ENCODE measurements at regions not wholly inside any gene's neighbourhood (a gene's known extent, or its start where the extent isn't known, plus 50 kb on each side); places are given as distances from the start of the nearest gene placed in this dataset.

- Histone ChIP-seq H3K4me1 (no peaks in the 10 kb centered on the region), H3K4me3 (no peak overlapping the region), H3K27ac (no peak overlapping the region), H3K27me3 (no peaks in the 10 kb centered on the region), H3K36me3 (replicated peaks in 1 of 2; ENCODE audit: insufficient read depth in 1 of 2, low read depth in 2 of 2) (no peaks in the 10 kb centered on the region), H3K9me3 (no peaks in the 10 kb centered on the region)
- intact Hi-C loops (cut with DNase I) = no loop called here
- WGBS, 2 donors = 62 to 68% methylated on average over 10 of the region's 10 CpGs
- ATAC-seq (no peak), DNase-seq (no peak)
- TF ChIP-seq CTCF (IDR thresholded peaks at IDR 0.05) (no peak), POLR2A (IDR thresholded peaks at IDR 0.05) (no peak)
Measured at GRCh38 chr10:21327289-21327993, 198.0 kb downstream of the SKIDA1 start.

GRCh38 chr10:21326594-21327288 is 198.7 kb downstream of the SKIDA1 start:
- intact Hi-C loops (cut with DNase I) = no loop called here
- no peak for ATAC-seq
- DNase-seq = no peak
- Histone ChIP-seq H3K4me3 (no peak overlapping the region), H3K4me1 (no peaks in the 10 kb centered on the region), H3K27ac (no peak overlapping the region), H3K36me3 (replicated peaks in 1 of 2; ENCODE audit: insufficient read depth in 1 of 2, low read depth in 2 of 2) (no peaks in the 10 kb centered on the region), H3K9me3 (no peaks in the 10 kb centered on the region), H3K27me3 (no peaks in the 10 kb centered on the region)
- TF ChIP-seq POLR2A (IDR thresholded peaks at IDR 0.05) (no peak), CTCF (IDR thresholded peaks at IDR 0.05) (no peak)
- WGBS, 2 donors = 77% methylated on average over 5 of the region's 5 CpGs

- TF ChIP-seq CTCF (IDR thresholded peaks at IDR 0.05) (no peak), POLR2A (IDR thresholded peaks at IDR 0.05) (no peak)
- peaks cover 22% of the 10 kb centered on the region for H3K4me1 ChIP-seq
- H3K27me3 ChIP-seq = no peaks in the 10 kb centered on the region
- no peak overlapping the region for H3K4me3 ChIP-seq
- DNase-seq (peak in 1 of 4 donors; percentile 19), ATAC-seq (no peak)
- no peaks in the 10 kb centered on the region for H3K36me3 ChIP-seq (replicated peaks in 1 of 2; ENCODE audit: insufficient read depth in 1 of 2, low read depth in 2 of 2)
- 76 to 87% methylated on average over 15 of the region's 15 CpGs for WGBS, 2 donors
- no peak overlapping the region for H3K27ac ChIP-seq
- intact Hi-C loops (cut with DNase I) = no loop called here
- no peaks in the 10 kb centered on the region for H3K9me3 ChIP-seq
Measured at GRCh38 chr10:21318540-21319167, 206.8 kb downstream of the SKIDA1 start.

- TF ChIP-seq CTCF (IDR thresholded peaks at IDR 0.05) = no peak
- no peak for TF ChIP-seq POLR2A (IDR thresholded peaks at IDR 0.05)
- no peak for DNase-seq
- Histone ChIP-seq H3K27me3 (no peaks in the 10 kb centered on the region), H3K36me3 (replicated peaks in 1 of 2; ENCODE audit: insufficient read depth in 1 of 2, low read depth in 2 of 2) (no peaks in the 10 kb centered on the region), H3K27ac (no peak overlapping the region), H3K4me1 (peaks cover 23% of the 10 kb centered on the region), H3K4me3 (no peak overlapping the region), H3K9me3 (no peaks in the 10 kb centered on the region)
- no peak for ATAC-seq
- WGBS, 2 donors = 86 to 93% methylated on average over 3 of the region's 3 CpGs
- intact Hi-C loops (cut with DNase I) = no loop called here
Measured at GRCh38 chr10:21317902-21318301, 207.6 kb downstream of the SKIDA1 start.
